Activated CD8-positive, alpha-beta memory T cell treated with anti-CD3 and anti-CD28 coated beads, Interleukin-2, amount 50 U/mL, for 1 hour (primary cell): ENCODE measurements at regions not wholly inside any gene's neighbourhood (a gene's known extent, or its start where the extent isn't known, plus 50 kb on each side); places are given as distances from the start of the nearest gene placed in this dataset.

Experiments used
- DNase-seq: peaks from one replicate; pipeline ENCODE4 v3.0.0-alpha.2; 2020; ENCODE audit errors: extremely low read depth

DNA sequence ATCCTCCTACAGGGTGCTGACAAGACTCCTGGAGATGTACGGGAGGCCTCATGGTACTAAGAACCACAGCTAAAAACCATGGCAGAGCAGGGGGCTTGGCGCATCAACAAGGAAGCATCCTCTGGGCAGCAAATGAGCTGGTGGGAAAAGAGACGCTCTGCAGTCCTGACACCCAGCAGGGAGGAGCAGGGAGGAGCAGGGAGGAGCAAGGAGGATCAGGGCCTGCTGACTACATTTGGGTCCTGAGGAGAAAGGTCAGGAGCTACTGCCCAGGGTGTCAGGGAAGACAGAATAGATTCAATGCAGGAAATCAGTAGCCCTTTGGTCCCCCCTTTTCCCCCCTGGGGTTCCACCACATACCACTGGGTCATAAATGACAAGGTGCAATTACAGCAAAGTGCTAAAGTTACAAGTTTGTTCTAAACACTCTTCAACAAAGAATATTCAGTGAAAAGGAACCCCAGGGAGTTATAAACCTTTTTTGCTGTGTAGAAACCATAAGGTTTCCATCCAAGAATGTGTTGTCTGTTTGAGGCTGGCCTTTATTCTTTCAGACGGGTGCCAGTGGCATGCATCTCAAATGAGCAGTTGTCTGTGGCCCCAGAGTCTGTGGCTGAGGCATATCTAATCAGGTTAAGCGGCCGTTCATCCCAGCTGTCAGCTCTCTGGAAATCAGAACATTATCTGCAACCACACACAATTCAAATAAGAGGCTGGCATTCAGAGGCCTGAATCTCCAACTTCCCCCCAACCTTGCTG is 325.0 kb downstream of the CDC5L start:
- DNase-seq = no peak

DNA sequence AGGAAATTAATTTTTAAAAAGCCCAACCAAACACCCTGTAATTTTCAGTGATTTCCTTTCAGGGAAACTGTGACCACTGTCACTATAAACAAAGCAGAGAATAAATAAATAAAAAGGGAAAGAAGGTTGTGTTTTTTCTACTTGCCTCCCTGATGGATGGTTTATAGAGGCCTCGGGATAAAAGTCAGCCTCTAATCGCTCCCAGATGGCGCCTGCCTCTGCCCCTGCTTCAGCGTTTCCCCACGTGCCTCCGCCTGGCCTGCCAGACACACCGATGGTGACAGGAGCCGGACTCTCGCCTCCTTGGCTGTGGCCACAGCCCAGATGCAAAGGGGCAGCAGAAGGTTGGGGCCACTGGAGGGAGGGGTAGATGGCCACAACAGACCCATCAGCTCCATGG is 327.7 kb downstream of the CDC5L start:
- no peak for DNase-seq

DNA sequence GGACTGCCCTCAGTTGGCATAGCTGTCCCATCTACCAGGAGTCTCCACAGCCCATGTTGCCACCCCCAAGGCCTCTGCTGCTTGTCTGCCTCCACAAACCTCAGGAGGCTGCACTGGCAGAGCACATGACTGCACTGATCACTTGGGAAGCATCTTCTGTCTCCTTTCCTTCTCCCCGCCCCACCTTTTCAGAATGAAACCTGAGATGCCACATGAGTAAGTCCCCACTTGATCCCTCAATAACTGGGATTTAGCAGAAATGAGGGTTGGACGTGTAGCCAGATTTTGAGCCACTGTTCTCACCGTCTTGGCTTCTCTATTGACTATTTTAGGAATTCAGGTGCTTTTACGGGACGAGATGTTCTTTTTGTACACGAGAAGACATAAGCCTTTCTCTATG is 328.4 kb downstream of the CDC5L start:
- DNase-seq = no peak

GRCh38 chr6:44717431-44717830 is 329.9 kb downstream of the CDC5L start:
- no peak for DNase-seq

DNA sequence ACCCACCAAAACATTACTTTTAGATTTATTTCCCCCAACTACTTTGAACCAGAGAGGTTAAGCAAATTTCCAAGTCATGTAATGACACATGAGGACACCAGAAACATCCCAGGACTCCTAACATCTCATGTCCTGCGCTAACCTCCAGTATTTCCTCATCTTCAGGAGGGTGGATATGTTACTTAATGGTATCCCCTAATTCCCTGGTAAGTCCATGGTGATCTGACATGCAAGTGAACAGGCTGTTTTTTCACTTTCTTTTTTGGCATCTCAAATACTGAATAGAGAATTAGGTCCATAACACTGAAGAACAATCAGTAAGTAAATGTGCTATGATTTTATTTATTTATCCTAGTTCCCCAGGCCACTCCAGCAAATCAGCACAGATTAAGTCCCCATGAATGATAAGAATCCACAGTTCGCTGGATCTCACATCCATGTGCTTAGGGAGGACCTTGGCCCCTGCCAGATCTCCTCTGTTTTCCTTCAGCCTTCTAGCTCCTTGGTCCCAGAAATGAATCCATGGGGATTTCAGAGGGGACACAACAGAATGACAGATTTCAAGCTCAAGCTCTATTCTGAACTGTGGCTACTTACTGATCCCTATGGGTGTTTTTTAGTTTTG is 334.6 kb downstream of the CDC5L start:
- no peak for DNase-seq

DNA sequence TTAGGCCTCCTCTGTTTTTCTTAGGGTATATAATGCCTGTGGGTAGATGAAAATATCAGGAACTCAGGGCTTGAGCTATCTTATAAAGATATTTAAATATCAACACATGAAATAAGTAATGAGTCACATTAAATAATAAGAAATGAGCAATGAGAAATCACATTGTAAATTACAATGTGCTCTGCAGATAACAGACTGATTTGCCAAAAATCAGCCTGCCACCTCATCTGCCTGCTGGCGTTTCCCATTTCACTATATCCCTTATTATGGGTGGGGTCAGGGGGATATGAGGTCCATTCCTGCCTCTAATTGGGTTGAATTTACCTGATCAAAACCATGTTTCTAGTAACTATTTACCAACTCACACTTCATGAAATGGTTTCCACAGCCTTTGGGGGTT is 335.2 kb downstream of the CDC5L start:
- no peak for DNase-seq

DNA sequence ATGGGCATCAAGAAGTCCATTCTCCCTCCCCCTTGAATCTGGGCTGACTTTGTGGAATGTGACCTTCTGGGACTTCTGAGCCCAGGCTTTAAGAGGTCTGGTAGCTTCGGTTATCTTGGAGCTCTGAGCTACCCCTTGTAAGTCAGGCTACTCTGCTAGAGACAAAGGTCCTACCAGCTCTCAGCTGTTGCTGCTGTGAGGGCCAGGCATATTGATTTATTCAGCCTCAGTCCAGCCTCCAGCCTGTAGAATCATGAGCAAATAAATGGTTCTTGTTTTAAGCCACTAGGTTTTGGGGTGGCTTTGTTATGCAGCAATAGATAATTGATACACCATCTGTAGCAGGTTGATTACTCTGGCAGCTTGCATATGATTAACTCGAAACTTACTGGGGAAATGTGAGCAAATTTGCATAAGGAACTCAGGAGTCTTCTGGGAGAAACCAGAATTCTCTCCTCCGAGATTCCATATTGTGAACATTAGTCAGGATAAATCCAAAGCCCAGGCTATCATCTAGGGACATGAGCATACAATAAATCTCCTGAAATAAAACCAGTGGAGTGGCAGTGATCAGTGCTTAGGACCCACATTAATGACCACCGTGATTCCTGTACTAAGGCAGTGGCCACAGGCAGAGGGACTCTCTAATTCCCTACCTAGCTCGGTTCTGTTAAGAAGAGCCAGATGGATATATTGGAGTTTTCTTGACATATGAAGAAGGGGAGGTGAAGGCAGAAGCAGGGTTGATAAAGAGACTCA is 336.1 kb downstream of the CDC5L start:
- DNase-seq = no peak

DNA sequence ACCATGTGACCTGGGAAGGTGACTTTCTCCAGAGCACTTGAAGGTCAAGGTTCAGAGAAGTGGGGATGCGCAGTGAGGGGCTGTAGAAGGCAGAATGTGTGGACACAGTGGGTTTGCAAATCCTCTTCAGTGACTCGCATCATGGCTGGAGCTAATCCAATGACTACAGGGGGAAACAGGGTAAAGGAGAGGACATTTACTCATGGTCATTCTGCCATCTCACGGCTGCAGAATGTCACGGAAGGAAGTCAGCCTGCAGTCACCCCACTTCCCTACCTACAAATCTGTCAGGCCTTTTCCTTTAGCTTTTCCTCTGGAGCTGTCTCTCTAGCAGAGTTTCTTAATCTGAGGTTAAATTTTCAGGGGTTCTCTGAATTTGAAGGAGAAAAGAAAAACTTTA is 337.6 kb downstream of the CDC5L start:
- DNase-seq = no peak

- DNase-seq = no peak
Measured at GRCh38 chr6:44727651-44728630, 340.4 kb downstream of the CDC5L start.

DNA sequence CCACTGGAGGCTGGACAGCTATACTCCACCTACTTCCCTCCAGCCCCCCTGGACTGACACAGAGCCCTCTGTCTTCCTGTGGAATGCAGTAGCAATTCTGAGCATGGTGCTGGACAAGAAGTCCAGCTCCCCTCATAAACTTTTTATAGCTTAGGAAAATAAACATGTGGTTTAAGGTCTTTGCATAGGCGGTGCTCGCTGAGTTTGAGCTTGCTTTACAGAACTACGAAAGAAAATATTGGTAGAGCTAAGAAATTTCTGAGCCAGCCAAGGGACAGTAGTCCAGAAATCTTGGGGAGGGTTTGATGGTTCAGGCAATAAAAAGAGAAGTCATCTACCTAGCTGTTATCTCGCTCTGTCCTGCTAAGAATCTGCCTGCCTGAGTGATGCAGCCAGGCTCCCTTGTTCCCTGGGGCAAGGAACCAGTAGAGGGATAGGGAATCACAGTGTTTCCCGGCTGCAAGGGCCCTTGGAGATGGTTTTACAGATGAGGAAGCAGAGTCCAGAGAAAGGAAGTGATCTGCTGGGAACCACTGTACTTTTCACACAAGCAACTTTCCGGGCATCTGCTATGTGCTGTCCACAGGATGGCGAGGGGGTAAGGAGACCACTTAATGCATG is 343.4 kb downstream of the CDC5L start:
- DNase-seq = no peak

DNA sequence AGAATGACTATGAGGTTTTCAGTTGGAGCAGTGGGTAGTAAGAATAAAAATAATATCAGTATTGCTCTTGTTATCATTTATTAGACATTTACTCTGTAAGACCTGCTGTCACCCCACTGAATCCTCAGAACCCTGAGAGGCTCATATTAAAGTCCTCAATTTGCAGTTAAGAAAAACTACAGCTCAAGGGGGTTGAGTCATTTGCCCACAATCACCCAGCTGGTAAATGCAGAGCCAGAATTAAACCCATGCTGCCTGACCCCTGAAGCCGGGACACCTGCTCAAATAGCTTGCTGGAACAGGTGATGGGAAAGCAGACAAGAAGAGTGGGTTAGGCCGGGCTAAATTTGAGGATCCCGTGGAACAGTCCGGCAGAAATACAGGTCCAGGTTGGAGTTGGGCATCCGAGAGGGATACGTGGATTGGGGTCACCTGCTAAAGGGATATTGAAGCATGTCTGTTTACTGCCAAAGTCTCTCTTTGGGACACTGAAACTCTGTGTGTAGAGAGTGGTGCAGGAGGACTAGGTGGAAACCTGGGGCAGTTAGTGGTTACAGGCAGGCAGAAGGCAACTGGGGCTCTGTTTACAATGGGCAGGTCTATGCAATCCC is 344.1 kb downstream of the CDC5L start:
- DNase-seq = no peak

GRCh38 chr6:44732243-44732642 is 344.7 kb downstream of the CDC5L start:
- no peak for DNase-seq

DNA sequence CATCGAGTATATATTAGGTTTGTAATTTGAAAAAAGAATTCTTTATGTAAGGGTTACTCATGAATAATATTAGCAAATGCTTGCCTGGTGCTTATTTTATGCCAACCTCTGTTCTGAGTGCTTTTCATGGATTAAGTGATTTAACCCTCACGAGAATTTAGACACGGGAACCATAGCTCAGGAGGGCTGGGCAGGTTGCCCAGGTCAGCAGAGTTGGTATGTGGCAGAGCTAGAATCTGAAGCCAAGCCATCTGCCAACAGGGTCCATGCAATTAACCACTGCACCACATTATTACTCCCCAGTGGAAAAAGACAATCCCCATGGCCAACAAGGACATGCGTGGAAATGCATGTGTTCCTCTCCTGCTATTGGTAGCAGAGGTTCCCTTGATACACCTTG is 345.6 kb downstream of the CDC5L start:
- DNase-seq = no peak

DNA sequence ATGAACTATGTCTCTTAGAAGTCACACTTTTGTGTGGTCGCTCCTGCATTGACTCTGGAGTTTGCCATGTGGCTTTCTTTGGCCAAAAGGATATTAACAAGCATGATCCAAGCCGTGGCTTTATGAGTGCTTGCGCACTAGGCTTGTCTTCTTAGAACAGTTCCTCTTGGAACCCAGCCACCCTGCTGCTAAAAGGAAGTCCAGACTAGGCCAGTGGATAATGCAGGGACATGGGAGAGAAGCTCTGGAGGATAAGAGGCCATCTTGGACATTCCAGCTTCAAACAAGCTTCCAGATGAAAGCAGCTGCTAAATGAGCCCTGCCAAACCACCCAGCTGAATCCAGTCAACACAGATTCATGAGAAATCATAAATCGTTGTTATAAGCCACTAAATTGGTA is 346.4 kb downstream of the CDC5L start:
- no peak for DNase-seq

- no peak for DNase-seq
Measured at GRCh38 chr6:44734886-44735629, 347.6 kb downstream of the CDC5L start.

DNA sequence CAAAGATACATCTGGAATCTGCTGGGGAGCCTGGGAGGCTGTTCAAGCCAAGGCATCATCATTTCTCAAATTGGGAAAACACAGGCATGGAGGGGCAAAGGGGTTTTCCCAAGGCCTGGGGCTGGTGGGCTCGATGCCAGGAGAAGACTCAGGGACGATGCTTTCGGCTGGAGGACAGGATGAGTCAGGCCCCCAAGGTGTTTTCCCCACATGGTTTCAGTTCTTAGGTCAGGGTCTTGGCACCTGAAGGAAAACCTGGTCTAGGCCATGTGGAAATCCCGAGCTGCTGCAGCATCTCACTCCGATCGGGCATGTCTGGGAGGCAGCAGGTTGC is 348.1 kb downstream of the CDC5L start:
- no peak for DNase-seq

DNA sequence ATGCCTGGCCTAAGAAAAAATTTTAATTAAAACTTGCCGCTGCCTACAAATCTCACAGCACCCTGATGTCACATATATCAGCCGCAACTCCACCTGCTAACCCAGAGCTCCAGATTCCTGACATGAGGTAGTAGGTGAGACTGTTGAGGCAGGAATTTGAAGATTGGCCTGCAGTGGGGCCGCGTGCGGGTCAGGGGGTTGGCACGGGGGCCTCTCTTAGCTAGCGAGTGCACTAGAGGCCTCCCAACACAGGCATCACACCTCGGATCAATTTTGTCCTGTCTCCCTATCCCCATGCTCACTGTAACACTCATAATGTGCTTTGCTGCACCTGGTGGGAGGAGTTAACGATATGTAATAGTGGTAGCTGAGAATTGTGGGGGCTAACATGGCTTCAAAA is 349.8 kb downstream of the CDC5L start:
- no peak for DNase-seq

- no peak for DNase-seq
Measured at GRCh38 chr6:44737829-44738528, 350.5 kb downstream of the CDC5L start.

- DNase-seq = no peak
Measured at GRCh38 chr6:44738601-44739146, 351.2 kb downstream of the CDC5L start.
